ENCODE measurements at regions not wholly inside any gene's neighbourhood (a gene's known extent, or its start where the extent isn't known, plus 50 kb on each side); places are given as distances from the start of the nearest gene placed in this dataset.

DNA sequence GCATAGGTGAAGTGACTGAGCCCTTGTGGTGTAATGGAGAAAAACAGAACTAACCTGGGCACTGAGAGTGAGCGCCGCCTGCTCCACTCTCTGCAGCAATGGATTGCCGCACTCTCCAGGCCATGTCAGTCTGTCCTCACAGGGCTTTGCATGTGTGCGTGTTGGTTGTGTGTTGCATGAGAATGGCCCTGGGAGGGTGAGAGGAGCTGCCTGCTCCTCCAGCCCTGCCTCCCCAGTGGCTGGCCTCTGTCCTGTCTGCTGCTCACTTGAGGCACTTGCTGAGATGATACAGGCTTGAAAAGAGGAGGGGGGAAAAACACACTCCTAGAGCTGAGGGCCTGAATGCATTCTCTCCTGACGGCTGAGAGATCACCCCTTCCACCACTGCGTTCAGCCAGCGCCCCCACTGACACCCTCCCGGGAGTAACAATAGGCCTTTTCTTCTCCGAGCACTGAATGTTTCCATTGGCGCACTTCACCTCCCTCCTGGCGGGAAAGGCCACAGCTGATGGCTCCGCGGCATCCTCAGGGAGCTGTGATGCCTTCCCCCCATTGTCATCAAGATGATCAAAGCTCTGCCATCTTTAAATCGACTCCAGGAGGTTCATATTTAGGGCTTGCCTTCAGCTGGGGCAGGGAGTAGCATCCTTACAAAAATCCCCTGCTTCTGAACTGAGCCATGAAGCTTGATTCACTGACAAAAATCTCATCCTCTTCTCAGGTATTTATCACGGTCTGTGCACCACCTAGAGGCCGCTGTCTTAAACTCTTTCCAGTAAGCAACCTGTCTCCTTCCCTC is 49.9 kb upstream of the DAPL1 start (continued):
- TF ChIP-seq SP2 (IDR thresholded peaks at IDR 0.05; ENCODE audit: low read length) (no peak), CHD2 (IDR thresholded peaks at IDR 0.05; ENCODE audit: low read length) (no peak), RXRA (IDR thresholded peaks at IDR 0.05; ENCODE audit: insufficient read depth, low read depth, low read length) (no peak), RAD21 (IDR thresholded peaks at IDR 0.05 in 1 of 2, conservative IDR thresholded peaks at IDR 0.05 in 1 of 2; ENCODE audit: low read depth in 2 of 2, low read length in 2 of 2) (peak; percentile 84 to 85), RFX5 (IDR thresholded peaks at IDR 0.05; ENCODE audit: borderline replicate concordance, low read depth, low read length) (no peak), SRF (IDR thresholded peaks at IDR 0.05; ENCODE audit: low read depth, low read length) (no peak)

Data from H1 (cell line).